GM20431 (cell line): ENCODE measurements at regions not wholly inside any gene's neighbourhood (a gene's known extent, or its start where the extent isn't known, plus 50 kb on each side); places are given as distances from the start of the nearest gene placed in this dataset.

ENCODE experiments used
- in situ Hi-C: fragments of 300-500 bp; cut with MseI, MboI; formaldehyde crosslinking; loops from one replicate; pipeline ENCODE4 v1.15.0; 2020; ENCODE audit warnings: low sequenced_read_pairs; ENCODE audit not compliant: unreplicated experiment

- in situ Hi-C loops = no loop called here
Measured at GRCh38 chr15:35596285-35596684, 50.3 kb upstream of the DPH6 start.

GRCh38 chr15:35602836-35603235 lies 56.9 kb upstream of the DPH6 start:
- in situ Hi-C loops = no loop called here

GRCh38 chr15:35603301-35603700 lies 57.3 kb upstream of the DPH6 start:
- in situ Hi-C loops = no loop called here

- in situ Hi-C loops = no loop called here
Measured at GRCh38 chr15:35603856-35604255, 57.9 kb upstream of the DPH6 start.

- in situ Hi-C loops = no loop called here
Measured at GRCh38 chr15:35605764-35606449, 59.9 kb upstream of the DPH6 start.

GRCh38 chr15:35606450-35606779 lies 60.5 kb upstream of the DPH6 start:
- in situ Hi-C loops = no loop called here

- in situ Hi-C loops = no loop called here
Measured at GRCh38 chr15:35616498-35617271, 70.7 kb upstream of the DPH6 start.

- in situ Hi-C loops = no loop called here
Measured at GRCh38 chr15:35618260-35619188, 72.6 kb upstream of the DPH6 start.

GRCh38 chr15:35622641-35623340 lies 76.8 kb upstream of the DPH6 start:
- in situ Hi-C loops = no loop called here

GRCh38 chr15:35624881-35625280 lies 78.9 kb upstream of the DPH6 start:
- in situ Hi-C loops = no loop called here

GRCh38 chr15:35626571-35627318 lies 80.8 kb upstream of the DPH6 start:
- in situ Hi-C loops = no loop called here

- in situ Hi-C loops = no loop called here
Measured at GRCh38 chr15:35627696-35628095, 81.7 kb upstream of the DPH6 start.

- in situ Hi-C loops = no loop called here
Measured at GRCh38 chr15:35629766-35630165, 83.8 kb upstream of the DPH6 start.

GRCh38 chr15:35630532-35630931 lies 84.6 kb upstream of the DPH6 start:
- in situ Hi-C loops = no loop called here

- in situ Hi-C loops = no loop called here
Measured at GRCh38 chr15:35630985-35631384, 85.0 kb upstream of the DPH6 start.

GRCh38 chr15:35633677-35634076 lies 87.7 kb upstream of the DPH6 start:
- in situ Hi-C loops = no loop called here

GRCh38 chr15:35646790-35647189 lies 100.8 kb upstream of the DPH6 start:
- in situ Hi-C loops = no loop called here

GRCh38 chr15:35647303-35647702 lies 101.3 kb upstream of the DPH6 start:
- in situ Hi-C loops = no loop called here

GRCh38 chr15:35648941-35649340 lies 103.0 kb upstream of the DPH6 start:
- in situ Hi-C loops = no loop called here

- in situ Hi-C loops = no loop called here
Measured at GRCh38 chr15:35649575-35649974, 103.6 kb upstream of the DPH6 start.
